22Rv1 (cell line): ENCODE measurements at regions not wholly inside any gene's neighbourhood (a gene's known extent, or its start where the extent isn't known, plus 50 kb on each side); places are given as distances from the start of the nearest gene placed in this dataset.

Experiments used
- CTCF ChIP-seq: fragments of 450-650 bp; IDR thresholded peaks from 2 replicates; pipeline ENCODE4 v1.5.1; 2017; ENCODE audit warnings: mild to moderate bottlenecking
- ZFX ChIP-seq: fragments of 450-650 bp; IDR thresholded peaks from 2 replicates; pipeline ENCODE4 v1.6.1; 2017; ENCODE audit warnings: antibody characterized with exemption, borderline replicate concordance

DNA sequence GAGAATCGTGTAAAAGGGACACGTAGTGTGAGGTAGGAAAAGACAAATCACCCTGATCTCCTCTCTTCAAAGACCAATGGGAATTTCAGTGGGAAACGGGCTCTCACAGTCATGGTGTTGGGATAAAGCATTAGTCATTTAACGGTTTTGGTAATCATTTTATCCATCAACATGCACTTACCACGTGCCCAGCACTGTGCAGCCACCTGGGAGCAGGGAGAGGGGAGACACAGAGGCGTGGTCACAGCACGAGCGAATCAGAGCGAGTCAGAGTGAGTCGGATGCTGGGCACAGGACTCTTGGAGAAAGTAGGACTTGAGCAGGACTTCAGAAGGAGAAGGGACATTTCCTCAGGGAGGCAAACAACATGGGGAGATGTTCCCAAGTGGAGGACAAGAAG lies 130.8 kb downstream of the MINAR1 start:
- TF ChIP-seq CTCF, result no peak
- no peak for TF ChIP-seq ZFX
